ENCODE measurements at regions not wholly inside any gene's neighbourhood (a gene's known extent, or its start where the extent isn't known, plus 50 kb on each side); places are given as distances from the start of the nearest gene placed in this dataset.

DNA sequence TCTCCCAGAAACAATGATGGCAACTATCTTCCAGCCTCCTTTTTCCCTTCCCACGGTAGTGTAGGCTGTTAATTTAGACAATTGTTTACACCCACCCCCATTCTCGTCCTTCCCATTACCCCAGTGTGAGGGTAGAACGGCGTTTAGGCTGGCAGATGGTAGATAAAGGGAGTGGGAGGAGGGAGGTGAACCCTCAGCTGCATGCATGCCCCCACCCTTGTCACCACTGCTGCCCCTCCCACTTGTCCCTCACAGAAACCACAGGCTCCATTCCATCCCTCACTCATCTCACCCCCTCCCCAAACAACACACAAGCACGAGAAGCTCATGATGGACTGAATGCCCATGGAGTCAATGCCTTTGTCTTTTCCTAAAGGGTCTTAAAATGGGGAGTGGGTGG lies 107.9 kb upstream of the PARD3B start:
- Histone ChIP-seq H3K9ac (ENCODE audit: insufficient read depth, low read depth, low read length) (no peak overlapping the region), H3K4me2 (ENCODE audit: low read depth, low read length) (no peak overlapping the region), H4K20me1 (ENCODE audit: insufficient read depth, low read length) (no peaks in the 10 kb centered on the region), H3K4me1 (ENCODE audit: insufficient read depth, low read length) (peaks cover 35% of the 10 kb centered on the region), H3K9me3 (ENCODE audit: low read length) (peaks cover 79% of the 10 kb centered on the region), H3K27ac (ENCODE audit: extremely low read length, insufficient read depth, low read length) (peak overlapping the region; percentile 53), H3K36me3 (replicated peaks in 1 of 2; ENCODE audit: control insufficient read depth in 1 of 2, insufficient read depth in 2 of 2, low read length in 2 of 2) (no peaks in the 10 kb centered on the region), H2AFZ (ENCODE audit: low read length) (no peak overlapping the region), H3K27me3 (ENCODE audit: control insufficient read depth in 1 of 2, insufficient read depth in 2 of 2, low read length in 2 of 2) (no peaks in the 10 kb centered on the region), H3K79me2 (ENCODE audit: insufficient read depth, low read length) (no peaks in the 10 kb centered on the region), H3K4me3 (replicated peaks in 1 of 3; ENCODE audit: insufficient read depth in 1 of 3, low read depth in 2 of 3, low read length in 3 of 3) (no peak overlapping the region)
- no TSS peak for BruUV-seq (replicated peaks)
- FAIRE-seq (no peak), DNase-seq (ENCODE audit: low spot score) (no peak), ATAC-seq (peak; percentile 37)
- in situ Hi-C loops (cut with HindIII; ENCODE audit: extremely low pct_ligation_motif_present, low pct_unique_long_range_greater_than_20kb) (no loop called here), intact Hi-C loops (cut with micrococcal nuclease; ENCODE audit: unreplicated experiment) (no loop called here)
- POLR2A ChIA-PET: no interaction called here
- CTCF ChIA-PET (ENCODE audit: low intra/inter-chr PET ratio, low total read pairs): no interaction called here
- WGBS (ENCODE audit: low lambda C conversion rate): 28% methylated on average over 5 of the region's 5 CpGs
- TF ChIP-seq DNMT1 (CRISPR knock-in tag; IDR thresholded peaks at IDR 0.05) (no peak), ZNF451 (CRISPR knock-in tag; IDR thresholded peaks at IDR 0.05) (no peak), ZNF546 (CRISPR knock-in tag; conservative IDR thresholded peaks at IDR 0.05) (no peak), ZNF724P (CRISPR knock-in tag; IDR thresholded peaks at IDR 0.05; ENCODE audit: borderline replicate concordance) (no peak), ZFX (CRISPR knock-in tag; IDR thresholded peaks at IDR 0.05; ENCODE audit: low read depth) (no peak), ZNF878 (CRISPR knock-in tag; IDR thresholded peaks at IDR 0.05) (no peak; the same call in 1 of the 2 replicates), ZBTB21 (CRISPR knock-in tag; IDR thresholded peaks at IDR 0.05) (no peak), ZNF790 (CRISPR knock-in tag; IDR thresholded peaks at IDR 0.05; ENCODE audit: borderline replicate concordance) (no peak), ZSCAN25 (CRISPR knock-in tag; IDR thresholded peaks at IDR 0.05) (no peak), ZMAT3 (CRISPR knock-in tag; conservative IDR thresholded peaks at IDR 0.05) (no peak), ZNF234 (CRISPR knock-in tag; conservative IDR thresholded peaks at IDR 0.05) (no peak), GATA4 (IDR thresholded peaks at IDR 0.05; ENCODE audit: borderline replicate concordance, low read depth) (no peak), ZNF432 (CRISPR knock-in tag; IDR thresholded peaks at IDR 0.05; ENCODE audit: borderline replicate concordance) (no peak)
- TF ChIP-seq, protein P1, sequence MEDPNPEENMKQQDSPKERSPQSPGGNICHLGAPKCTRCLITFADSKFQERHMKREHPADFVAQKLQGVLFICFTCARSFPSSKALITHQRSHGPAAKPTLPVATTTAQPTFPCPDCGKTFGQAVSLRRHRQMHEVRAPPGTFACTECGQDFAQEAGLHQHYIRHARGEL (CRISPR knock-in tag; IDR thresholded peaks at IDR 0.05): no peak
- TF ChIP-seq, protein P2, sequence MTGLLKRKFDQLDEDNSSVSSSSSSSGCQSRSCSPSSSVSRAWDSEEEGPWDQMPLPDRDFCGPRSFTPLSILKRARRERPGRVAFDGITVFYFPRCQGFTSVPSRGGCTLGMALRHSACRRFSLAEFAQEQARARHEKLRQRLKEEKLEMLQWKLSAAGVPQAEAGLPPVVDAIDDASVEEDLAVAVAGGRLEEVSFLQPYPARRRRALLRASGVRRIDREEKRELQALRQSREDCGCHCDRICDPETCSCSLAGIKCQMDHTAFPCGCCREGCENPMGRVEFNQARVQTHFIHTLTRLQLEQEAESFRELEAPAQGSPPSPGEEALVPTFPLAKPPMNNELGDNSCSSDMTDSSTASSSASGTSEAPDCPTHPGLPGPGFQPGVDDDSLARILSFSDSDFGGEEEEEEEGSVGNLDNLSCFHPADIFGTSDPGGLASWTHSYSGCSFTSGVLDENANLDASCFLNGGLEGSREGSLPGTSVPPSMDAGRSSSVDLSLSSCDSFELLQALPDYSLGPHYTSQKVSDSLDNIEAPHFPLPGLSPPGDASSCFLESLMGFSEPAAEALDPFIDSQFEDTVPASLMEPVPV (CRISPR knock-in tag; IDR thresholded peaks at IDR 0.05): no peak
- TF ChIP-seq, protein P3, sequence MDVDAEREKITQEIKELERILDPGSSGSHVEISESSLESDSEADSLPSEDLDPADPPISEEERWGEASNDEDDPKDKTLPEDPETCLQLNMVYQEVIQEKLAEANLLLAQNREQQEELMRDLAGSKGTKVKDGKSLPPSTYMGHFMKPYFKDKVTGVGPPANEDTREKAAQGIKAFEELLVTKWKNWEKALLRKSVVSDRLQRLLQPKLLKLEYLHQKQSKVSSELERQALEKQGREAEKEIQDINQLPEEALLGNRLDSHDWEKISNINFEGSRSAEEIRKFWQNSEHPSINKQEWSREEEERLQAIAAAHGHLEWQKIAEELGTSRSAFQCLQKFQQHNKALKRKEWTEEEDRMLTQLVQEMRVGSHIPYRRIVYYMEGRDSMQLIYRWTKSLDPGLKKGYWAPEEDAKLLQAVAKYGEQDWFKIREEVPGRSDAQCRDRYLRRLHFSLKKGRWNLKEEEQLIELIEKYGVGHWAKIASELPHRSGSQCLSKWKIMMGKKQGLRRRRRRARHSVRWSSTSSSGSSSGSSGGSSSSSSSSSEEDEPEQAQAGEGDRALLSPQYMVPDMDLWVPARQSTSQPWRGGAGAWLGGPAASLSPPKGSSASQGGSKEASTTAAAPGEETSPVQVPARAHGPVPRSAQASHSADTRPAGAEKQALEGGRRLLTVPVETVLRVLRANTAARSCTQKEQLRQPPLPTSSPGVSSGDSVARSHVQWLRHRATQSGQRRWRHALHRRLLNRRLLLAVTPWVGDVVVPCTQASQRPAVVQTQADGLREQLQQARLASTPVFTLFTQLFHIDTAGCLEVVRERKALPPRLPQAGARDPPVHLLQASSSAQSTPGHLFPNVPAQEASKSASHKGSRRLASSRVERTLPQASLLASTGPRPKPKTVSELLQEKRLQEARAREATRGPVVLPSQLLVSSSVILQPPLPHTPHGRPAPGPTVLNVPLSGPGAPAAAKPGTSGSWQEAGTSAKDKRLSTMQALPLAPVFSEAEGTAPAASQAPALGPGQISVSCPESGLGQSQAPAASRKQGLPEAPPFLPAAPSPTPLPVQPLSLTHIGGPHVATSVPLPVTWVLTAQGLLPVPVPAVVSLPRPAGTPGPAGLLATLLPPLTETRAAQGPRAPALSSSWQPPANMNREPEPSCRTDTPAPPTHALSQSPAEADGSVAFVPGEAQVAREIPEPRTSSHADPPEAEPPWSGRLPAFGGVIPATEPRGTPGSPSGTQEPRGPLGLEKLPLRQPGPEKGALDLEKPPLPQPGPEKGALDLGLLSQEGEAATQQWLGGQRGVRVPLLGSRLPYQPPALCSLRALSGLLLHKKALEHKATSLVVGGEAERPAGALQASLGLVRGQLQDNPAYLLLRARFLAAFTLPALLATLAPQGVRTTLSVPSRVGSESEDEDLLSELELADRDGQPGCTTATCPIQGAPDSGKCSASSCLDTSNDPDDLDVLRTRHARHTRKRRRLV (CRISPR knock-in tag; IDR thresholded peaks at IDR 0.05): no peak
- TF ChIP-seq, protein P4, sequence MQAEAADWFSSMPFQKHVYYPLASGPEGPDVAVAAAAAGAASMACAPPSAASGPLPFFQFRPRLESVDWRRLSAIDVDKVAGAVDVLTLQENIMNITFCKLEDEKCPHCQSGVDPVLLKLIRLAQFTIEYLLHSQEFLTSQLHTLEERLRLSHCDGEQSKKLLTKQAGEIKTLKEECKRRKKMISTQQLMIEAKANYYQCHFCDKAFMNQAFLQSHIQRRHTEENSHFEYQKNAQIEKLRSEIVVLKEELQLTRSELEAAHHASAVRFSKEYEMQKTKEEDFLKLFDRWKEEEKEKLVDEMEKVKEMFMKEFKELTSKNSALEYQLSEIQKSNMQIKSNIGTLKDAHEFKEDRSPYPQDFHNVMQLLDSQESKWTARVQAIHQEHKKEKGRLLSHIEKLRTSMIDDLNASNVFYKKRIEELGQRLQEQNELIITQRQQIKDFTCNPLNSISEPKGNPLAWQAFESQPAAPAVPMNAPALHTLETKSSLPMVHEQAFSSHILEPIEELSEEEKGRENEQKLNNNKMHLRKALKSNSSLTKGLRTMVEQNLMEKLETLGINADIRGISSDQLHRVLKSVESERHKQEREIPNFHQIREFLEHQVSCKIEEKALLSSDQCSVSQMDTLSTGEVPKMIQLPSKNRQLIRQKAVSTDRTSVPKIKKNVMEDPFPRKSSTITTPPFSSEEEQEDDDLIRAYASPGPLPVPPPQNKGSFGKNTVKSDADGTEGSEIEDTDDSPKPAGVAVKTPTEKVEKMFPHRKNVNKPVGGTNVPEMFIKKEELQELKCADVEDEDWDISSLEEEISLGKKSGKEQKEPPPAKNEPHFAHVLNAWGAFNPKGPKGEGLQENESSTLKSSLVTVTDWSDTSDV (CRISPR knock-in tag; IDR thresholded peaks at IDR 0.05): no peak
